GM21717 (cell line): ENCODE measurements at regions not wholly inside any gene's neighbourhood (a gene's known extent, or its start where the extent isn't known, plus 50 kb on each side); places are given as distances from the start of the nearest gene placed in this dataset.

Experiments
- ATAC-seq: cut with Tn5 transposase; IDR thresholded peaks from one replicate; pipeline ENCODE4 v1.9.1; 2021; ENCODE audit warnings: mild to moderate bottlenecking, moderate library complexity; ENCODE audit not compliant: unreplicated experiment

- ATAC-seq, result no peak
Measured at GRCh38 chr17:79506150-79506870, 104.5 kb downstream of the RBFOX3 start.

DNA sequence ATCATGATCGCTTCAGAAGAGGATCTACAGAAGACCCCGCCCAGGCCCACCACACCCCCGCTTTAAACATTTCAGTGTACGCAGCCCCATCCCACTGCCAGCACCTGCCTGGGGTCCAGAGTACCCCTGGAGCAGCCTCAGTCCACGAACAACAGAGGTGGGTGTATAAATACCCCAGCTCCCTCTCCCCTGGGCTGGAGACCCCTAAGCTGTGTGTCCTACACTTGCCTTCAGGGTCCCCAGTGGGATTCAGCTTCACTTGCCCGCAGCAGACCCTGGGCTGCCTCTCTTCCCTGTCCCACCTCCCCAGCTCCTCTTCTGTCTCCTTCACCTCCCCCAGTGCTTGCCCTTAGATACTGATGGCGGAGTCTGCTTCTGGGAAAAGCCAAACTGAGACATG is 105.7 kb downstream of the RBFOX3 start:
- no peak for ATAC-seq

GRCh38 chr17:79504181-79504605 is 106.7 kb downstream of the RBFOX3 start:
- no peak for ATAC-seq

DNA sequence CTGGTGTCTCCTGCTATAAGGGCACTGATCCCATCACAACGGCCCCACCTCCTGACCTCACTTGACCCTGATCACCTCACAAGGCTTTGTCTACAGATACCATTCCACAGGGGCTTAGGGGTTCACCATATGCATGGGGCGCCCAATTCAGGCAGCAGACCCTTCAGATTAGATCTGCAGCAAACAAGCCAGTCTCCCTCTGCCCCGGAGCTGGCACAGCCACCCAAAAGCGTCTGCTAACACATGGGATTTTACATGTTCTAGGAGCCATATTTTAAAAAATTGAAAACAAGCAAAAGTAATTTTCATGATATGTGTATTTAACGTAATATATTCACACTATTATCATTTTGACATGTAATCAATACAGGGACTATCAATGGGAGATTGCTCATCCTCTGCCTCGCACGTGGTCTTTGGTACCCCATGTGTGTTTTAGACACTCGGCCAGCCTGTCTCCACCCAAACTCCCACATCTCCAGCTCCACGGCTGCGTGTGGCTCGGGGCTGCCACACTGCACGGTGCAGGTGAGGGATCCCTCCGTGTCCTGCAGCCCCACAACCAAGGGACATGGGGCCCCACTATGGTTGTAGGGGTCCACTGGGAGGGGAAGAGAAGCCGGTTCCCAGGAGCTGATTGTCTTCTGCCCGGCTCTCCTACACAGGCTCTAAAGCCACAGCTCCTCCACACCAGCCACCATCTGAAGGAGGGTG is 107.6 kb downstream of the RBFOX3 start:
- no peak for ATAC-seq

DNA sequence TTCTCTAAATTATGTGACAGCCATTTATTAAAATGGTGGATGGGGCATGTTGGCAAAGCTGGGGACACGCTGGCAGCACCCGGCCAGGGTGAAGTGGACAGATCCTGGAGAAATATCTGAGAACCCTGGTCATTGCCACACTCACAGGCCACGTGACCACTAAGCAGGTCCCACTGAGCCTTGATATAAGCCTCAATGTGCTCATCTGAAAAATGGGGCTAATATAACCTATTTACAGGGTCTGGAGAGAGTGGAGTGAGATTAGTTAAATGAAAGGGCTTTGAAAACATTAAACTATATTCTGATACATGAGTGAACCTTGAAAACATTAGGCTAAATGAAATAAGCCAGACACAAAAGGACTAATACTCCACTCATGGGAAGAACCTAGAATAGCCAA is 108.9 kb downstream of the RBFOX3 start:
- ATAC-seq, result no peak

DNA sequence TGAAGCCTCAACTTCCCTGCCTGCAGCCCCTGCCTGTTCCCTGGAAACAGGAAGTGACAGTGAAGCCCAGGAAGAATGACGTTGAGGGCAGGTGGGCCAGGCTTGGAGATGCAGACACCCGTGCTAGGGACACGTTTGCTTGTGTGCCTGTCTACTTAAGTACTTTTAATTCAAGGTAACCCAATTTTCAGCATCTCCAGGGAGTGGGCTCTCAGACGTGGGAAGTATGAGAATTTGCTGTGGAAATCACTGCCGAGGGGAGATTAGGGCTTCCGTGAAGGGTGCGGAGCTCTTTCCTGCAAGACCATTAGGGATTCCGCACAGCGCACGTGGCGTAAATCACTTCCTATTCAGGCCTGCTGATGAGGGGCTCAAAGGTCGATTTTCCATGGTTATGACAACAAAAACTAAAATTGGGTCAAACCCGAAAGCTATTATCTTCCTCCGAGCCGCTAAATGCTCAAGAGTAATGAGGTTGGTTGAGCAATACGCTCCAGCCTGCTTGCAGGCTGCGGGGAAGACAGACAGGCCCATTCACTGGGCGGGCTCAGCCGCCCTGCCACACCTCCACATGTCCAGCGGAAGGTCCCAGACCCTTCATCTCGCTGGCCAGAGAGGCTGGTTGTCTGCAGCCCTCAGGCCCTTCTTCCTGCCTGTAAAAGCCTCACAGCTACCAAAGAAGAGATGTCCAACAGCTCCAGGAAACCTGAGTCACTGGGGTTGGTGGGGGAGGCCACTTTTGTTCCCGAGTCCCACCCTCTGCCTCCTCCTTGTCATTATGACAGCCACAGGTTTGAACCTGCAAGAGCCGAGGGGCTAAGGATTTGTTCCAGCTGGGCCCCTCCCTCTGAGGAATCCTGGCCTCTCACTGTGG is 109.9 kb downstream of the RBFOX3 start:
- no peak for ATAC-seq

GRCh38 chr17:79498854-79499253 is 112.0 kb downstream of the RBFOX3 start:
- ATAC-seq, result no peak

- ATAC-seq, result no peak
Measured at GRCh38 chr17:79497777-79498348, 113.0 kb downstream of the RBFOX3 start.

- ATAC-seq, result no peak
Measured at GRCh38 chr17:79496422-79497005, 114.3 kb downstream of the RBFOX3 start.

DNA sequence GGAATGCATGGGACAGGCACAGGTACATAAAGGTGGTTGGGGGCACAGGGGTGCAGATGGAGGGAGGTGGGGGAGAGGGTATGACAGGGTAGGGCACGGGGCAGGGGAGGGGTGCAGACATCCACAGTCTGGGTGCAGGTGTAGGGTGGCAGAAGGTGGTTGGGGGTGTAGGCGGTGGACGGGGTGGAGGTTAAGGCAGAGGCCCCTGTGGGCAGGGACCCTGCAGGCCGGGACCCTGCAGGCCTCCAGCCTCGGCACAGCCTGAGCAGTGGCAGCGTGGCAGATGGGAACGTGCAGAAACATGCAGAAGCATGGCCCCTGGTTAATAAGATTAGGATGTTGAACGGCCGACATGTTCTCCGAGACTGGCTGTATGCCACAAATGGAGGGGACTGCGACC is 115.2 kb downstream of the RBFOX3 start:
- ATAC-seq, result no peak

DNA sequence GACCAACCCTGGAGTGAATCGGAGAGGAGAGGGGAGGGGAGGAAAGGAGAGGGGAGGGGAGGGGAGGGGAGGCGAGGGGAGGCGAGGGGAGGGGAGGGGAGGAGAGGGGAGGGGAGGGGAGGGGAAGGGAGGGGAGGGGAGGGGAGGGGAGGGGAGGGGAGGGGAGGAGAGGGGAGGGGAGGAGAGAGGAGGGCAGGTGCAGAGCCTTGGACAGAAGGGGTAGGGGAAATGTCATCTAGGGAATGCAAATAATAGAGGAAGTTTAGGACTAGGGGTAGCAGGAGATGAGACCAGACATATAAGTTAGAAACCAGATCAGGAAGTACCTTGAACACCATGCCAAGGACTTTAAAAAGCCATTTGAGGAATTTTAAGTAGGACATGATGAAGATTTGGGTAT is 119.8 kb downstream of the RBFOX3 start:
- no peak for ATAC-seq

- no peak for ATAC-seq
Measured at GRCh38 chr17:79490530-79490929, 120.3 kb downstream of the RBFOX3 start.

GRCh38 chr17:79487149-79487548 is 123.7 kb downstream of the RBFOX3 start:
- ATAC-seq, result no peak

DNA sequence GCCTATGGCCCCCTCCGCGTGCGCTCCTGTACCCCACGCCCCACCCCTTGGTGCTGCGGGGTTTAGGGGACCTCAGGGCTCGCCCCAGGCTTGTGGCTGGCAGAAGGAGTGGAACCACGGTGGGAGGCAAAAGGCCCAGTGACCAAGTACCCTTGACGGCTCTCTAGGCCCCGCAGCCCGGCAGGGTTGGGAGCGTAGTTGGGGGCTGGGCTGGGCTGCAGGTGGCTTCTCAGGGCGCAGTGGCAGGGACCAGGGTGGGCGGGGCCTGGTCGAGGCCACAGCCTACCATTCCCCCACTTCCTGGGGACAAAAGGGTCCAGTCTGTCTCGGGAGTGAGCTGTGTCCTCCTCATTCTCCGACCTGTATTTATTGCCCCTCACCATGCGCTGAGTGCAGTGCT is 124.9 kb downstream of the RBFOX3 start:
- no peak for ATAC-seq

GRCh38 chr17:79485419-79485985 is 125.3 kb downstream of the RBFOX3 start:
- ATAC-seq, result no peak

DNA sequence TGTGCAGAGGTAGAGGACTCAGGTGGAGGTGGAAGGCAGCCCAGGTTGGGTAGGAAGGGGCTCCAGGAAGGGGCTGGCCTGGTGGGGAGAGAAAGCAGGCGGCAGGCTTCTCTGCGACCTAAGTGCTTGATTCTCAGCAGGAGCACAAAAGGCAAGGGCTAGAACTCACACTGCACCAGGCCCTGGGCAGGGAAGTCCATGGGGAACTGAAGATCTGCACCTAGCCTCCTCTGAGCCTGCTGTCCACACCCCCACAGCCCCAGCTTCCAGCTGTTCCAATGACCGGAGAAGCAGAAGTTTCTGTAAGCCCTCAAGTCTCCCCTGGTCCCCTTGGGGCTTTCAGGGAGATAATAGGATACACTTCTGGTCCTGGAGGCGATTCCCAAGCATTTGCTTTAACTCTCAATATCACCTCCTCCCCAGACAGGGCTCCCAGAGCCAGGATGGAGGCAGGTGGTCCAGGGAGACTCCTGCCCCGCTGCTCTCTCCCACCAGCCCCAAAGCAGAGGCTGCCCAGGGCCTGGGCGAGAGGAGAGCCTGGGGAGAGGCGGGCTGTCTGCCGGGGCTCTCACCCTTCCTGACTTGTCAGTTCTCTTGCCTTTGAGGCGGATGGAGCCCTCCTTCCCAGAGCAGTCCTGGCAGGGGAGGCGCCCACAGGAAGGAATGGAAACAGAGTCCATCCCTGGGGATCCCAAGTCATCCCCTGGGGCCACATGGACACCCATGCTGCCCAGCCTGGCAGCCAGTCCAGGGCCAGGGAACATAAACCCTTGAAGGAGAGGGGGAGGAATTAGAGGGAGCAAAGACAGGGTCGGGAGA is 126.0 kb downstream of the RBFOX3 start:
- ATAC-seq, result no peak

- no peak for ATAC-seq
Measured at GRCh38 chr17:79483842-79484241, 127.0 kb downstream of the RBFOX3 start.

GRCh38 chr17:79482727-79483521 is 127.9 kb downstream of the RBFOX3 start:
- no peak for ATAC-seq

- ATAC-seq, result no peak
Measured at GRCh38 chr17:79479876-79480275, 131.0 kb downstream of the RBFOX3 start.
